ENCODE measurements at regions not wholly inside any gene's neighbourhood (a gene's known extent, or its start where the extent isn't known, plus 50 kb on each side); places are given as distances from the start of the nearest gene placed in this dataset.

DNA sequence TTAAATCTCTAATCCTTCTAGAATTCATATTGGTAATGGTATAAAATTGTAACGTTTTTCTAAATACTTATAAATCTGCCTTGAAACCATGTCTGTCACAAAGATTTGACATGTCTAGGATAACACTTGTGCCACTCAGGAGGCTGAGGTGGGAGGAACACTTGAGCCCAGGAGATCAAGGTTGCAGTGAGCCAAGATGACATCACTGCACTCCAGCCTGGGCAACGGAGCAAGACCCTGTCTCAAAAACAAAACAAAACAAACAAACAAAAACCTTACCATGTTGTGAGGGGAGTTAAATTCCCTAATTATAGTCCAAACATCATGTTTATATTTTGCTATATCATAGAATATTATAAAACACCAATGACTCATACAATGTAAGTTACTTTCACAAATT is 317.5 kb upstream of the SOX5 start:
- Histone ChIP-seq H2AFZ (ENCODE audit: low read depth, low read length) (no peak overlapping the region), H3K4me1 (replicated peaks in 1 of 2; ENCODE audit: control insufficient read depth in 2 of 2, insufficient read depth in 2 of 2, low read length in 2 of 2) (no peaks in the 10 kb centered on the region), H3K36me3 (ENCODE audit: control insufficient read depth, insufficient read depth, low read length) (no peaks in the 10 kb centered on the region), H4K20me1 (replicated peaks; ENCODE audit: control insufficient read depth, insufficient read depth, low read length) (no peaks in the 10 kb centered on the region), H3K4me2 (ENCODE audit: insufficient read depth, low read length) (no peak overlapping the region), H3K9ac (ENCODE audit: insufficient read depth in 1 of 2, low read depth in 2 of 2, low read length in 2 of 2) (no peak overlapping the region), H3K9me3 (replicated peaks; ENCODE audit: control insufficient read depth, insufficient read depth, low read depth, low read length) (no peaks in the 10 kb centered on the region), H3K27ac (ENCODE audit: extremely low read depth, low read depth, low read length) (no peak overlapping the region), H3K27me3 (ENCODE audit: control insufficient read depth in 2 of 2, insufficient read depth in 2 of 2, low read length in 2 of 2) (no peaks in the 10 kb centered on the region), H3K79me2 (ENCODE audit: control insufficient read depth, insufficient read depth, low read length) (no peaks in the 10 kb centered on the region), H3K4me3 (no peak overlapping the region), H3K9me1 (ENCODE audit: control insufficient read depth, insufficient read depth, low read length) (no peaks in the 10 kb centered on the region)
- ATAC-seq (no peak), FAIRE-seq (no peak), DNase-seq (ENCODE audit: extremely low read depth in 1 of 4, low spot score in 3 of 4) (no peak)
- ChIA-PET POLR2A (no interaction called here), CTCF (ENCODE audit: low intra/inter-chr PET ratio) (no interaction called here)
- TF ChIP-seq FUS (optimal IDR thresholded peaks at IDR 0.05; ENCODE audit: low read depth, low read length) (no peak), ZNF133 (CRISPR knock-in tag; IDR thresholded peaks at IDR 0.05) (no peak)
- 0% methylated on average over 2 of the region's 2 CpGs for WGBS (ENCODE audit: insufficient coverage, low coverage, missing lambda C conversion rate)
- intact Hi-C loops (cut with micrococcal nuclease) (no loop called here), in situ Hi-C loops (cut with MboI) (no loop called here)
- no TSS peak for BruUV-seq (replicated peaks)

DNA sequence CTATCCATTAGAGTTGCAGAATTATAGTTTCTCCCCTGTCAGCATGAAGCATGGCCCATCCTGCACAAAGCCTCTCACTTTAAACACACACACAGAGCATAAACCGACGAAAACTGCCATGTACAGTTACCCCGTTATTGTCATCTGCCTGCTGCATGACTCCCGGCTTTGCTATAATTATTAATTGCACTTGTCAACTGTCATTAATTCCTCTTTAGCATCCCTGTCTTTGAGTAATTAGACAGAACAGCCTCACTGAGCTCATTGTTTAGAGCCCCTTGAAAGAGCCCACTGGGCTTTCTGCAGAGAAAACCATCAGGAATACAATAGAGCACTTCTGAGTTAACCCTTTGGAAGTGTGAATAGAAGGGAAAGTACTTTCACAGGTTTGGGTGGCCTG is 307.2 kb upstream of the SOX5 start:
- Histone ChIP-seq H3K36me3 (ENCODE audit: control insufficient read depth, insufficient read depth, low read length) (no peaks in the 10 kb centered on the region), H3K4me3 (no peak overlapping the region), H3K9ac (ENCODE audit: insufficient read depth in 1 of 2, low read depth in 2 of 2, low read length in 2 of 2) (no peak overlapping the region), H2AFZ (ENCODE audit: low read depth, low read length) (no peak overlapping the region), H3K9me1 (ENCODE audit: control insufficient read depth, insufficient read depth, low read length) (no peaks in the 10 kb centered on the region), H3K4me1 (replicated peaks in 1 of 2; ENCODE audit: control insufficient read depth in 2 of 2, insufficient read depth in 2 of 2, low read length in 2 of 2) (no peaks in the 10 kb centered on the region), H3K27me3 (ENCODE audit: control insufficient read depth in 2 of 2, insufficient read depth in 2 of 2, low read length in 2 of 2) (no peaks in the 10 kb centered on the region), H3K27ac (ENCODE audit: extremely low read depth, low read depth, low read length) (no peak overlapping the region), H4K20me1 (replicated peaks; ENCODE audit: control insufficient read depth, insufficient read depth, low read length) (no peaks in the 10 kb centered on the region), H3K9me3 (replicated peaks; ENCODE audit: control insufficient read depth, insufficient read depth, low read depth, low read length) (no peaks in the 10 kb centered on the region), H3K79me2 (ENCODE audit: control insufficient read depth, insufficient read depth, low read length) (no peaks in the 10 kb centered on the region), H3K4me2 (ENCODE audit: insufficient read depth, low read length) (no peak overlapping the region)
- no peak for DNase-seq (ENCODE audit: extremely low read depth in 1 of 4, low spot score in 3 of 4)
- 8% methylated on average over 4 of the region's 4 CpGs for WGBS (ENCODE audit: insufficient coverage, low coverage, missing lambda C conversion rate)
- CTCF ChIA-PET (ENCODE audit: low intra/inter-chr PET ratio) = no interaction called here
- no peak for ATAC-seq
- in situ Hi-C loops (cut with MboI) = no loop called here
- POLR2A ChIA-PET = no interaction called here
- no peak for FAIRE-seq
- BruUV-seq (replicated peaks) = no TSS peak
- intact Hi-C loops (cut with micrococcal nuclease) = no loop called here
- TF ChIP-seq HEY1 (CRISPR knock-in tag; IDR thresholded peaks at IDR 0.05; ENCODE audit: borderline replicate concordance) = no peak
- TF ChIP-seq SNIP1 (IDR thresholded peaks at IDR 0.05; ENCODE audit: low read depth) = no peak
- no peak for TF ChIP-seq DDX20 (tag; IDR thresholded peaks at IDR 0.05; ENCODE audit: low read depth)
- TF ChIP-seq CBX3 (IDR thresholded peaks at IDR 0.05; ENCODE audit: borderline replicate concordance in 1 of 2, low read length in 2 of 2) = no peak
- no peak for TF ChIP-seq ZHX1 (conservative IDR thresholded peaks at IDR 0.05; ENCODE audit: low read length)
- no peak for TF ChIP-seq ZNF561 (CRISPR knock-in tag; conservative IDR thresholded peaks at IDR 0.05)
- no peak for TF ChIP-seq PPARD (CRISPR knock-in tag; IDR thresholded peaks at IDR 0.05)
- TF ChIP-seq PHB (CRISPR knock-in tag; IDR thresholded peaks at IDR 0.05) = no peak
- TF ChIP-seq KDM1A (IDR thresholded peaks at IDR 0.05) = no peak
- TF ChIP-seq LARP7 (IDR thresholded peaks at IDR 0.05) = no peak
- TF ChIP-seq, protein P1, sequence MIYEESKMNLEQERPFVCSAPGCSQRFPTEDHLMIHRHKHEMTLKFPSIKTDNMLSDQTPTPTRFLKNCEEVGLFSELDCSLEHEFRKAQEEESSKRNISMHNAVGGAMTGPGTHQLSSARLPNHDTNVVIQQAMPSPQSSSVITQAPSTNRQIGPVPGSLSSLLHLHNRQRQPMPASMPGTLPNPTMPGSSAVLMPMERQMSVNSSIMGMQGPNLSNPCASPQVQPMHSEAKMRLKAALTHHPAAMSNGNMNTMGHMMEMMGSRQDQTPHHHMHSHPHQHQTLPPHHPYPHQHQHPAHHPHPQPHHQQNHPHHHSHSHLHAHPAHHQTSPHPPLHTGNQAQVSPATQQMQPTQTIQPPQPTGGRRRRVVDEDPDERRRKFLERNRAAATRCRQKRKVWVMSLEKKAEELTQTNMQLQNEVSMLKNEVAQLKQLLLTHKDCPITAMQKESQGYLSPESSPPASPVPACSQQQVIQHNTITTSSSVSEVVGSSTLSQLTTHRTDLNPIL (CRISPR knock-in tag; IDR thresholded peaks at IDR 0.05) = no peak
- TF ChIP-seq BRF1 (IDR thresholded peaks at IDR 0.05; ENCODE audit: borderline replicate concordance, extremely low read depth, insufficient read length) = no peak
- TF ChIP-seq SIRT6 (IDR thresholded peaks at IDR 0.05; ENCODE audit: low read depth, low read length) = no peak
- TF ChIP-seq TEAD2 (tag; IDR thresholded peaks at IDR 0.05) = no peak
